Endodermal cell (in vitro differentiated cells): ENCODE measurements at regions not wholly inside any gene's neighbourhood (a gene's known extent, or its start where the extent isn't known, plus 50 kb on each side); places are given as distances from the start of the nearest gene placed in this dataset.

Experiments
- DNase-seq: peaks from one replicate; pipeline ENCODE4 v3.0.0-alpha.2; 2017
- H3K27ac ChIP-seq: 2 replicates; pipeline ENCODE4 v1.5.1; 2013; ENCODE audit warnings: mild to moderate bottlenecking, low read depth, low read length, moderate library complexity
- H3K27me3 ChIP-seq: 2 replicates; pipeline ENCODE4 v1.6.1; 2013; ENCODE audit warnings: mild to moderate bottlenecking, low read length, moderate library complexity; ENCODE audit not compliant: insufficient read depth, control insufficient read depth, poor library complexity, severe bottlenecking
- H3K36me3 ChIP-seq: 2 replicates; pipeline ENCODE4 v1.7.0; 2013; ENCODE audit warnings: mild to moderate bottlenecking, low read length, moderate library complexity; ENCODE audit not compliant: control insufficient read depth, insufficient read depth
- H3K4me1 ChIP-seq: one replicate; pipeline ENCODE4 v1.7.0; 2013; ENCODE audit warnings: low read length; ENCODE audit not compliant: control insufficient read depth, insufficient read depth
- H3K4me3 ChIP-seq: 2 replicates; pipeline ENCODE4 v1.5.1; 2013; ENCODE audit warnings: mild to moderate bottlenecking, low read length, moderate library complexity
- H3K9ac ChIP-seq: 2 replicates; pipeline ENCODE4 v1.6.1; 2013; ENCODE audit warnings: mild to moderate bottlenecking, low read length, moderate library complexity; ENCODE audit not compliant: poor library complexity, severe bottlenecking; ENCODE audit errors: extremely low read depth
- H3K9me3 ChIP-seq: 2 replicates; pipeline ENCODE4 v1.6.1; 2013; ENCODE audit warnings: mild to moderate bottlenecking, low read length, moderate library complexity; ENCODE audit not compliant: control insufficient read depth
- H3K27ac Mint-ChIP-seq: 2 replicates; pipeline ENCODE4 v1.8.0; 2020; ENCODE audit warnings: mixed read lengths
- H3K27me3 Mint-ChIP-seq: 2 replicates; pipeline ENCODE4 v1.8.0; 2021; ENCODE audit warnings: mild to moderate bottlenecking, mixed read lengths; ENCODE audit not compliant: insufficient read depth
- H3K36me3 Mint-ChIP-seq: 2 replicates; pipeline ENCODE4 v1.8.0; 2020; ENCODE audit warnings: low read depth, mixed read lengths
- H3K4me1 Mint-ChIP-seq: 2 replicates; pipeline ENCODE4 v1.8.0; 2020; ENCODE audit warnings: mixed read lengths
- H3K4me3 Mint-ChIP-seq: 2 replicates; pipeline ENCODE4 v1.8.0; 2020; ENCODE audit warnings: mild to moderate bottlenecking, moderate library complexity, mixed read lengths
- H3K9me3 Mint-ChIP-seq: 2 replicates; pipeline ENCODE4 v1.8.0; 2020; ENCODE audit warnings: mild to moderate bottlenecking, mixed read lengths
- WGBS, 2 experiments: methylation state at CpG; one replicate each; pipeline versions ENCODE4 v1.1.5 to v1.1.7; 2013; ENCODE audit warnings: missing lambda C conversion rate in 2 of 2, mixed read lengths in 1 of 2; ENCODE audit not compliant: insufficient coverage in 1 of 2, insufficient read length in 1 of 2; 5-methylcytosine and 5-hydroxymethylcytosine counted together
- TF ChIP-seq, protein P1 (sequence below): fragments of 200-600 bp; sonication (generic); conservative IDR thresholded peaks from 2 replicates; pipeline ENCODE4 v1.5.0; 2021; ENCODE audit warnings: antibody characterized with exemption, mild to moderate bottlenecking

GRCh38 chr11:105226766-105227165 lies 87.2 kb upstream of the CARD18 start:
- H3K4me1 Mint-ChIP-seq, result no peaks in the 10 kb centered on the region
- H3K27me3 Mint-ChIP-seq, result no peaks in the 10 kb centered on the region
- H3K36me3 Mint-ChIP-seq, result no peaks in the 10 kb centered on the region
- H3K27me3 ChIP-seq, result no peaks in the 10 kb centered on the region
- H3K4me3 Mint-ChIP-seq, result no peak overlapping the region
- no peak for DNase-seq
- H3K27ac ChIP-seq, result no peak overlapping the region
- H3K9ac ChIP-seq, result no peak overlapping the region
- 83 to 85% methylated on average over 2 of the region's 2 CpGs for WGBS, 2 experiments
- H3K36me3 ChIP-seq, result no peaks in the 10 kb centered on the region
- TF ChIP-seq, protein P1, sequence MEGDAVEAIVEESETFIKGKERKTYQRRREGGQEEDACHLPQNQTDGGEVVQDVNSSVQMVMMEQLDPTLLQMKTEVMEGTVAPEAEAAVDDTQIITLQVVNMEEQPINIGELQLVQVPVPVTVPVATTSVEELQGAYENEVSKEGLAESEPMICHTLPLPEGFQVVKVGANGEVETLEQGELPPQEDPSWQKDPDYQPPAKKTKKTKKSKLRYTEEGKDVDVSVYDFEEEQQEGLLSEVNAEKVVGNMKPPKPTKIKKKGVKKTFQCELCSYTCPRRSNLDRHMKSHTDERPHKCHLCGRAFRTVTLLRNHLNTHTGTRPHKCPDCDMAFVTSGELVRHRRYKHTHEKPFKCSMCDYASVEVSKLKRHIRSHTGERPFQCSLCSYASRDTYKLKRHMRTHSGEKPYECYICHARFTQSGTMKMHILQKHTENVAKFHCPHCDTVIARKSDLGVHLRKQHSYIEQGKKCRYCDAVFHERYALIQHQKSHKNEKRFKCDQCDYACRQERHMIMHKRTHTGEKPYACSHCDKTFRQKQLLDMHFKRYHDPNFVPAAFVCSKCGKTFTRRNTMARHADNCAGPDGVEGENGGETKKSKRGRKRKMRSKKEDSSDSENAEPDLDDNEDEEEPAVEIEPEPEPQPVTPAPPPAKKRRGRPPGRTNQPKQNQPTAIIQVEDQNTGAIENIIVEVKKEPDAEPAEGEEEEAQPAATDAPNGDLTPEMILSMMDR, result no peak
- no peaks in the 10 kb centered on the region for H3K9me3 Mint-ChIP-seq
- no peak overlapping the region for H3K27ac Mint-ChIP-seq
- peaks cover 3% of the 10 kb centered on the region for H3K4me1 ChIP-seq
- H3K9me3 ChIP-seq, result no peaks in the 10 kb centered on the region
- H3K4me3 ChIP-seq, result no peak overlapping the region

DNA sequence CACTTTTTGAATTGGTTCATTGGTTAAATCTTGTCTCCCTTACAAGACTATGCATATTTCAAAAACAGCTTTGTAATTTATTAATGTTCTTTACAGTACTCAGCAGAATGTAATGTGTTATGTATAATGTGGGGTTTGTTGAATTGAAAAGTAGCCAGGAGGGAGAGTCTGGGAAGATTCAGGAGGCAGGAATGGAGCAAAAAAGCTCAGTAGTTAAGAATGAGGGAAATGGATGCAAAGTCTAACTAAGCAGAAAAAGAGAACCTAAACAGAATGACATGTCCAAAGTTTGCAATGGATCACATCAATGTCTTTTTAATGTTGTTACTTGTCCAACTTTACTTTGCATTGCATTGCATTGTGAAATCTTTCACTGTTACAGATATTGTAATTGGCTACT lies 86.5 kb upstream of the CARD18 start:
- no peaks in the 10 kb centered on the region for H3K27me3 ChIP-seq
- H3K4me3 Mint-ChIP-seq, result no peak overlapping the region
- no peaks in the 10 kb centered on the region for H3K36me3 ChIP-seq
- no peaks in the 10 kb centered on the region for H3K9me3 Mint-ChIP-seq
- H3K4me3 ChIP-seq, result no peak overlapping the region
- H3K4me1 Mint-ChIP-seq, result no peaks in the 10 kb centered on the region
- no peak overlapping the region for H3K27ac ChIP-seq
- TF ChIP-seq, protein P1, result no peak
- H3K36me3 Mint-ChIP-seq, result no peaks in the 10 kb centered on the region
- no peak for DNase-seq
- H3K9me3 ChIP-seq, result no peaks in the 10 kb centered on the region
- H3K4me1 ChIP-seq, result peaks cover 3% of the 10 kb centered on the region
- H3K9ac ChIP-seq, result no peak overlapping the region
- no peak overlapping the region for H3K27ac Mint-ChIP-seq
- H3K27me3 Mint-ChIP-seq, result no peaks in the 10 kb centered on the region

DNA sequence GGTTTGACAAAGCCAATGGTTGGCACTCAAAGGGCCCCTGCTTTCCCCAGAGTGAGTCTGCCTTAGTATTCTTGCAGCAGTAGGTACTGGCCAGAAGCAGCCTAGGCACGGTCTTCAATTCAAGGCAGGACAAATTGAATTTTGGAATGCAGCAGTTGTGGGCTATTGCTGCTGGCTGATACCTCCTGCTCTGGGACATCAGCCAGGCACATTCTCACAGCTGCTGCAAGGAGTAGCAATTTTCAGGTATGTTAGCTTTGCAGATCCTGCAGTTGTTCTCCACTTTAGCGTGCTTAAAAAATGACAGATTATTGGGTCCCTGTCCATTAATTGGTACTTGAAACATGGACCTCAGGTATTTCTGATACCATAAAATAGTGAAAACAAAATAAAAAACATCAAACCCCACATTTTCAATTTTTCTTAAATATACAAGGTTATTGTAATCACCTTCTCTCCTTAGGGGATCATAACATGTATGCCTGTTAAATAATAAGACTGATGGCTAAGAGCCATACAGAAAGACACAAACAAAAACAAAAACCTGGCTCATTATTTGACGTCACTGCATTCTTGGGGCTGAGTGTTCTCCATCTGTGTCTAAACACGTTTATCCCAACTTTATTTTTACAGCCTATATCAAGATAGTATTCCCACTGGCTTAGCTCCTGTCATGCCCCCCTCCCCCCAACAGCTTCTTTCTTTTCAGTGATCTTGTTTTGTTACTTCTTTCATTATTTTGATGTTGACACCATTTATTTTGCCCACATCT lies 85.1 kb upstream of the CARD18 start:
- 87 to 95% methylated on average over 2 to 4 of the region's 4 CpGs for WGBS, 2 experiments
- TF ChIP-seq, protein P1, result no peak
- H3K4me1 Mint-ChIP-seq, result no peaks in the 10 kb centered on the region
- Histone ChIP-seq H3K4me3 (no peak overlapping the region), H3K27me3 (no peaks in the 10 kb centered on the region), H3K36me3 (no peaks in the 10 kb centered on the region), H3K9ac (no peak overlapping the region), H3K9me3 (no peaks in the 10 kb centered on the region), H3K4me1 (peaks cover 3% of the 10 kb centered on the region), H3K27ac (no peak overlapping the region)
- H3K9me3 Mint-ChIP-seq, result no peaks in the 10 kb centered on the region
- no peak for DNase-seq
- H3K36me3 Mint-ChIP-seq, result no peaks in the 10 kb centered on the region
- no peak overlapping the region for H3K4me3 Mint-ChIP-seq
- H3K27ac Mint-ChIP-seq, result no peak overlapping the region
- H3K27me3 Mint-ChIP-seq, result no peaks in the 10 kb centered on the region
